Karpas-422 (cell line): ENCODE measurements at regions not wholly inside any gene's neighbourhood (a gene's known extent, or its start where the extent isn't known, plus 50 kb on each side); places are given as distances from the start of the nearest gene placed in this dataset.

Experiments
- DNase-seq: peaks from one replicate; pipeline ENCODE4 v3.0.0-alpha.2; 2015
- H2AFZ ChIP-seq: fragments of 200-600 bp; sonication (generic); 2 replicates; pipeline ENCODE4 v1.6.1; 2014; ENCODE audit warnings: antibody characterized with exemption, low read length, mixed read lengths
- H3K27ac ChIP-seq: fragments of 200-600 bp; sonication (generic); 2 replicates; pipeline ENCODE4 v1.5.1; 2014; ENCODE audit warnings: mild to moderate bottlenecking, low read length, moderate library complexity
- H3K27me3 ChIP-seq: fragments of 200-600 bp; sonication (generic); 2 replicates; pipeline ENCODE4 v1.6.1; 2014; ENCODE audit warnings: low read length, mixed read lengths
- H3K36me3 ChIP-seq: fragments of 200-600 bp; sonication (generic); 2 replicates; pipeline ENCODE4 v1.6.1; 2014; ENCODE audit warnings: low read length, mixed read lengths; ENCODE audit not compliant: insufficient read depth
- H3K4me1 ChIP-seq: fragments of 200-600 bp; sonication (generic); 2 replicates; pipeline ENCODE4 v1.6.1; 2014; ENCODE audit warnings: mild to moderate bottlenecking, low read length, mixed read lengths
- H3K4me2 ChIP-seq: fragments of 200-600 bp; sonication (generic); 2 replicates; pipeline ENCODE4 v1.6.1; 2014; ENCODE audit warnings: low read length, low read depth, mild to moderate bottlenecking; ENCODE audit not compliant: poor library complexity, severe bottlenecking
- H3K4me3 ChIP-seq: fragments of 200-600 bp; sonication (generic); 2 replicates; pipeline ENCODE4 v1.5.1; 2014; ENCODE audit warnings: mild to moderate bottlenecking, antibody characterized with exemption, low read length, mixed read lengths
- H3K79me2 ChIP-seq: fragments of 200-600 bp; sonication (generic); 2 replicates; pipeline ENCODE4 v1.6.1; 2014; ENCODE audit warnings: mild to moderate bottlenecking, low read length, mixed read lengths
- H3K9ac ChIP-seq: fragments of 200-600 bp; sonication (generic); 2 replicates; pipeline ENCODE4 v1.6.0; 2014; ENCODE audit warnings: low read length
- H3K9me2 ChIP-seq: fragments of 200-600 bp; sonication (generic), shearing (Covaris generic); replicated peaks from 2 replicates; pipeline ENCODE4 v1.6.0; 2014; ENCODE audit warnings: mild to moderate bottlenecking, low read length, moderate library complexity; ENCODE audit not compliant: insufficient read depth
- H3K9me3 ChIP-seq: fragments of 300-700, 200-600 bp; sonication (generic); 2 replicates; pipeline ENCODE4 v1.6.1; 2014; ENCODE audit warnings: low read length, mixed read lengths
- H4K20me1 ChIP-seq: fragments of 200-600 bp; sonication (generic); 2 replicates; pipeline ENCODE4 v1.6.1; 2014; ENCODE audit warnings: mild to moderate bottlenecking, antibody characterized with exemption, low read length, low read depth; ENCODE audit not compliant: insufficient read depth

DNA sequence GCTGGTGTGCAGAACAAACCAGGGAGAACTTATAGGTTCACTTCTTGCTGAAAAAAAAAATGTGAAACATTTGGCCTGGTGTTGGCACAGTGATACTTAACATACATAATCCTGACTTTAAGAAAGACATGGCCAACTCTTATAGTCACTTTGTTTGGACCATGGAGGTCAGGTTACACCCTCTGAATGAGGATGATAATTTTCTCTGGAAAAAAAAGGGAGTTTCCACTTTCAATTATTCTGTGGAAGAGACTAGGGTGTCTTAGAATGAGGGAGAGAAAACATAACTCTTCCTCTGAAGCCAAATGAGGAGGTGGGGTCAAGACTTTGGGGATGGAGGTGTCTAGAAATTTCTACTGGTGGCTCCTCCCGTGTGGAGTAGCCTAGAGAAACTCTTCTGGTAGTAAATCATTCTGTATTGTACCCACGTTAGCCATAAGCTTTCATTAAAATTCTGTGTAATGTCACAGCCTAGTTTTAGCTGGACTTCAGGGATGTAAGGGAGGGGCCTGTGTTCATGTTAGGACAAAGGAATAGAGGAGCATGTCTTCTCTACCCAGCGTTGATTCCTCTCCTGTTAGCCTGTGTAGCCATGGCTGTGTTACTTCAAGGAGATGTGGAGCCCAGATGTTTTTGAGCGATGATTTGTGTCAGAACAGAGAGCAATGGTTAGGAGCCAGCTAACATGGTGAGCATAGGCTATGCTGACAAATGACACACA, 328.3 kb downstream of the GPAT3 start:
- DNase-seq, result no peak
- Histone ChIP-seq H3K36me3 (no peaks in the 10 kb centered on the region), H2AFZ (no peak overlapping the region), H3K9me3 (no peaks in the 10 kb centered on the region), H4K20me1 (no peaks in the 10 kb centered on the region), H3K9ac (no peak overlapping the region), H3K79me2 (no peaks in the 10 kb centered on the region), H3K4me1 (no peaks in the 10 kb centered on the region), H3K4me2 (no peak overlapping the region), H3K9me2 (no peaks in the 10 kb centered on the region), H3K27me3 (no peaks in the 10 kb centered on the region), H3K27ac (no peak overlapping the region), H3K4me3 (no peak overlapping the region)

DNA sequence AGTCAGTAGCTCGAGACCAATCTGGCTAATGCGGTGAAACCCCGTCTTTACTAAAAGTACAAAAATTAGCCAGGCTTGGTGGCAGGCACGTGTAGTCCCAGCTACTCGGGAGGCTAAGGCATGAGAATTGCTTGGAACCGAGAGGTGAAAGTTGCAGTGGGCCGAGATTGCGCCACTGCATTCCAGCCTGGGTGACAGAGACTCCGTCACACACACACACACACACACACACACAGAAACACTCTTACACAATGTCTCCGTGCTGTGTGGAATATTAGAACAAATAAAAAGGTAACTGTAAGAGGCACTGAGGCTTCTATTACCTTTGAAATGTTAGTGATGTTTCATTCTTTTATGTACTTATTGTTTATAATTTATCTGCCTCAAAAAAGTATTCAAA, 326.6 kb downstream of the GPAT3 start:
- H3K9me3 ChIP-seq, result no peaks in the 10 kb centered on the region
- no peak overlapping the region for H3K9ac ChIP-seq
- no peak for DNase-seq
- H3K9me2 ChIP-seq, result no peaks in the 10 kb centered on the region
- H3K4me1 ChIP-seq, result no peaks in the 10 kb centered on the region
- no peak overlapping the region for H3K4me2 ChIP-seq
- H4K20me1 ChIP-seq, result no peaks in the 10 kb centered on the region
- H3K4me3 ChIP-seq, result no peak overlapping the region
- H2AFZ ChIP-seq, result no peak overlapping the region
- no peak overlapping the region for H3K27ac ChIP-seq
- no peaks in the 10 kb centered on the region for H3K36me3 ChIP-seq
- no peaks in the 10 kb centered on the region for H3K27me3 ChIP-seq
- H3K79me2 ChIP-seq, result no peaks in the 10 kb centered on the region

DNA sequence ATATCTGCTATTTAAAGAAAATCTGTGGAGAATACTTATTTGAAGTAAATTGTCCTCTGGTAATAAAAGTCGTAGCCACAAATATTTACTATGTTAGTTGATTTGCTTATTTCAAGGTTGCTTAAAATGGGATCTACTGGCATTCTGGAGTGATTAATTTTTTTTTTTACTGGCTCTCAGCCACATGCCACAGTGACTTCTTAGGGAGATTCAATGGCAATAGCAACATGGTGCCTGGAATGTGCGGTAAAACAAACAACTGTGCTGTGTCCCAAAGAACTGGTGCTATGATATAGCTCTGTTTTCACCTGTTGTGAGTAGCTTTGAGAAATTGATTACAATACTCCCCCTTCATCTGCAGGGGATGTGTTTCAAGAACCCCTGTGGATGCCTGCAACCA, 324.3 kb downstream of the GPAT3 start:
- Histone ChIP-seq H3K4me1 (no peaks in the 10 kb centered on the region), H3K36me3 (no peaks in the 10 kb centered on the region), H3K4me2 (no peak overlapping the region), H3K27me3 (no peaks in the 10 kb centered on the region), H3K9me2 (no peaks in the 10 kb centered on the region), H3K9me3 (no peaks in the 10 kb centered on the region), H4K20me1 (no peaks in the 10 kb centered on the region), H3K4me3 (no peak overlapping the region), H3K79me2 (no peaks in the 10 kb centered on the region), H2AFZ (no peak overlapping the region), H3K9ac (no peak overlapping the region), H3K27ac (no peak overlapping the region)
- DNase-seq, result no peak

DNA sequence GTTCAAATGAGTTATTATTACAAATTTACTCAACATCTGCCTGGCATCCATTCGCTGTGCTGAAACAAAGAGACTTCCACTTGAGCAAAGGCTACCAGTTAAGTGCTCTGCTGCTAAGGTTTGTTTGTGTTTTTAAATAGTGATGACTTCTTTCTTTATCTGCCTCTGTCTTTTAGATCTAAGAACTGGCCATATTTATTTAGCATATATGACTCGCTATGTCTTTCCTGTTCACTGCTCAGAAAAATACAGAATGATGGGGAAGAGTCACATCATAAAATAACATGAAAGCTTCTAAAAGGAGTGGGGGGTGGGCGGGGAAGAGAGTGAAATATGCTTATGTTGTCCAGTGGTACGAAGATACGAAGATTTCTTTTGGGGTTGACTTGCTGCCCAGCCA, 322.2 kb downstream of the GPAT3 start:
- Histone ChIP-seq H3K4me1 (no peaks in the 10 kb centered on the region), H3K27me3 (no peaks in the 10 kb centered on the region), H3K79me2 (no peaks in the 10 kb centered on the region), H3K9ac (no peak overlapping the region), H2AFZ (no peak overlapping the region), H3K27ac (no peak overlapping the region), H4K20me1 (no peaks in the 10 kb centered on the region), H3K9me2 (no peaks in the 10 kb centered on the region), H3K9me3 (no peaks in the 10 kb centered on the region), H3K4me3 (no peak overlapping the region), H3K4me2 (no peak overlapping the region), H3K36me3 (no peaks in the 10 kb centered on the region)
- no peak for DNase-seq

DNA sequence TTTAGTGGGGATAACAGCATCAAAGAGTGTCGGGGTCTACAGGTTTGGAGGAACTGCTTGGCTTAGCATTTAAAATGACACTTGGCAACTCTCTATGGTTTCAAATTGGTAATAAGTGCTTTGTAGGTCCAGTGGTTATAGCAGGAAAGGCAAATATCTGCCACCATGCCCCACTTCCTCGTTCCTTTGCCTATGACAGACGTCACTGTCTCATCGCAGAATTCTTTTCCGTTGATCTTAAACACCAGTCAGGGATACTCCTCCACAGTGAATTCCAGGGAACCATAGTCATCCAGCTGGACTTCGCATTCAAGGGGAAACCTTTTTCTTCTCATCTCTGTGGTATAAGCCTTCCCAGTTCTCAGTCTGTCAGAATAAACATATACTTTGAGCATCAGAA, 319.1 kb downstream of the GPAT3 start:
- Histone ChIP-seq H3K9me2 (no peaks in the 10 kb centered on the region), H3K27me3 (no peaks in the 10 kb centered on the region), H3K9ac (no peak overlapping the region), H3K27ac (no peak overlapping the region), H3K36me3 (no peaks in the 10 kb centered on the region), H3K79me2 (no peaks in the 10 kb centered on the region), H2AFZ (no peak overlapping the region), H3K4me1 (no peaks in the 10 kb centered on the region), H4K20me1 (no peaks in the 10 kb centered on the region), H3K4me3 (no peak overlapping the region), H3K9me3 (no peaks in the 10 kb centered on the region), H3K4me2 (no peak overlapping the region)
- DNase-seq, result no peak

DNA sequence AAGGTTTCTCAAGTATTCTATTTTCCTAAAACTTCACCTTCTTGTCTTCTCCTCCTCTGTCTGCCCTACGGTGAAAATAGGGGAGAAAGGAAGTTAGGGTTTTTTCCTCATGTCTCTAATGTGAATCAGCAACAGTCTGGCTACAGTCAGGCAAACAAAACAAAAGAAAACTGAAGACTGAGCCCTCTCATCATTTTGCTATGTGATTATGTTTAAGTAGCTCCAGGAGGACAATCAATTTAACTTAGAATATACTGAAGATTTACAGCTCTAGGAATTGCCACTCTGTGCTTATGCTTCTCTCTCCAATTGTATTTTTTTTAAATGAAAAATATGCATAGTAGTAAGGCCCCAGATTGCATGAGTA, 316.2 kb downstream of the GPAT3 start:
- no peaks in the 10 kb centered on the region for H4K20me1 ChIP-seq
- no peak overlapping the region for H2AFZ ChIP-seq
- no peak overlapping the region for H3K9ac ChIP-seq
- no peak for DNase-seq
- no peaks in the 10 kb centered on the region for H3K9me3 ChIP-seq
- no peaks in the 10 kb centered on the region for H3K27me3 ChIP-seq
- H3K79me2 ChIP-seq, result no peaks in the 10 kb centered on the region
- no peak overlapping the region for H3K4me3 ChIP-seq
- H3K27ac ChIP-seq, result no peak overlapping the region
- H3K4me2 ChIP-seq, result no peak overlapping the region
- no peaks in the 10 kb centered on the region for H3K36me3 ChIP-seq
- H3K9me2 ChIP-seq, result no peaks in the 10 kb centered on the region
- H3K4me1 ChIP-seq, result no peaks in the 10 kb centered on the region

DNA sequence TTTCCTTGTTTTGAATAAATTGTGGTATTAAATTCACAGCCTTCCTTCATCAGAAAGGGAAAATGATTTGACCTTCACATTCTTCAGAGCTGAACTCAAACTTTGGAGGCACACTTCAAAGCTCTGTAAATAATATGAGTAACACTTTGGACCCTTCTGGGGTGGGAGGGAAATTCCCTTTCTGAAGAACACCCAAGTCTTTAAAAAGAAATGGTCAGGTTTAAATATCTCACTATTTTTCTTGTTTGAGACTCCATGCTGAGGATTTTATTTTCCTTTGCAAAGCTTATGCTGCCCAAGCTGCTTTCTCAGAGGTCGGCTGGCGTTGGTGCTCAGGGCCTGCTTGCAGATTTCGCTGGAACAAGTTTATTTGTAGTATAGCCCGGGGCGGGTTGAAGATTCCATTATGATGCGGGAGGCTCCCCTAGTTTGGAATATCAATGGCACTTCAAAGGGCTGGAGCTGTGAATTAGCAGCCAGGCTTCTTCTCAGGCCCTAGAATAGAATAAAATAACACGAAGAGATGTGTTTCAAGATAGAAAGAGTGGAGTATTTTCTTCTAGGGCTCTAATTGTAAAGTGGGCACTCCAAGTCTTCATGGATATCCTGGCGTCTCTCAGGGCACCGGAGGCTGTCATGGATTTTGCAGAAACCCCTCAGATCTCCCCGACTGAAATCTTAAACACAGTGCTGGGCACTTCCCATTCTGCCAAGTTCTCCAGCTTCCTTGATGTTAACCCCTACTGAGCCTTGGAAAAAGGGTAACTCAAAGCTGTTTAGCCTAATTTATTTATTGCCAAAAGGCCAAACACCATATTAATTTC, 315.6 kb downstream of the GPAT3 start:
- H3K27ac ChIP-seq, result no peak overlapping the region
- no peaks in the 10 kb centered on the region for H3K27me3 ChIP-seq
- H4K20me1 ChIP-seq, result no peaks in the 10 kb centered on the region
- H3K9me3 ChIP-seq, result no peaks in the 10 kb centered on the region
- DNase-seq, result no peak
- no peaks in the 10 kb centered on the region for H3K36me3 ChIP-seq
- H3K4me3 ChIP-seq, result no peak overlapping the region
- no peak overlapping the region for H3K9ac ChIP-seq
- H3K79me2 ChIP-seq, result no peaks in the 10 kb centered on the region
- H3K9me2 ChIP-seq, result no peaks in the 10 kb centered on the region
- H2AFZ ChIP-seq, result no peak overlapping the region
- H3K4me2 ChIP-seq, result no peak overlapping the region
- H3K4me1 ChIP-seq, result no peaks in the 10 kb centered on the region

DNA sequence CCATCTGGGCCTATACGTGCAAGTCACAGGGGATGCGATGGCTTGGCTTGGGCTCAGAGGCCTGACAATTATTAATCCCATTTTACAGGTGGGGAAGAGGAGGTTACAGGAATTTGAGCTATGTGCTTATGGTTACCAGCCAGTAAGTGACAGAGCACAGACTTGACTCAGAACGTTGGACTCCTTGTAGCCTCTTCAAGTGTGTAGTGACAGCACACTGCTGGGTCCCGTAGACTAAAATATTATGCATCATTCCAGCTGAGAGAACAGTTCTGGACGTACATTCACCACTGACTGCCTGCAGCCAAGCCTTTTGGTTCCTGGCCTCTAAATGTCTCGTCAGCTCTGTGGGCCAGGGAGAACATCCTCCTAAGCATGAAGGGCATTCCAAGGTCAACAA, 314.5 kb downstream of the GPAT3 start:
- no peaks in the 10 kb centered on the region for H3K36me3 ChIP-seq
- no peaks in the 10 kb centered on the region for H3K4me1 ChIP-seq
- no peak overlapping the region for H3K27ac ChIP-seq
- no peaks in the 10 kb centered on the region for H3K9me3 ChIP-seq
- H3K9ac ChIP-seq, result no peak overlapping the region
- H2AFZ ChIP-seq, result no peak overlapping the region
- DNase-seq, result no peak
- no peaks in the 10 kb centered on the region for H3K9me2 ChIP-seq
- H4K20me1 ChIP-seq, result no peaks in the 10 kb centered on the region
- no peaks in the 10 kb centered on the region for H3K79me2 ChIP-seq
- no peaks in the 10 kb centered on the region for H3K27me3 ChIP-seq
- H3K4me2 ChIP-seq, result no peak overlapping the region
- H3K4me3 ChIP-seq, result no peak overlapping the region
